Stimulated activated effector memory CD8-positive, alpha-beta T cell treated with anti-CD3 and anti-CD28 coated beads, Interleukin-12 subunit alpha, Interleukin-12 subunit beta, amount 100 ng/mL, for 72 hours (primary cell): ENCODE measurements at regions not wholly inside any gene's neighbourhood (a gene's known extent, or its start where the extent isn't known, plus 50 kb on each side); places are given as distances from the start of the nearest gene placed in this dataset.
"Not testable (repeated sequence)": the region's sequence is repeated elsewhere in the genome, so short reads cannot be mapped to it uniquely, and the experiment has no call there.

Experiments
- ATAC-seq: fragments of 150-1000 bp; cut with Tn5 transposase; 2 replicates; pipeline ENCODE4 v1.10.0; 2021
- DNase-seq, 2 donors: peaks; one replicate each; pipeline ENCODE4 v3.0.0; 2021 to 2022; ENCODE audit warnings: low spot score in 2 of 2
- H3K27ac Mint-ChIP-seq: one replicate; pipeline ENCODE4 v1.8.0; 2022; ENCODE audit warnings: mild to moderate bottlenecking, mixed read lengths
- H3K36me3 Mint-ChIP-seq: one replicate; pipeline ENCODE4 v1.8.0; 2022; ENCODE audit warnings: mild to moderate bottlenecking, mixed read lengths
- H3K4me1 Mint-ChIP-seq: one replicate; pipeline ENCODE4 v1.8.0; 2022; ENCODE audit warnings: mixed read lengths
- H3K4me3 Mint-ChIP-seq: one replicate; pipeline ENCODE4 v1.8.0; 2022; ENCODE audit warnings: mild to moderate bottlenecking, mixed read lengths
- H3K9me3 Mint-ChIP-seq: one replicate; pipeline ENCODE4 v1.8.0; 2022; ENCODE audit warnings: mixed read lengths

DNA sequence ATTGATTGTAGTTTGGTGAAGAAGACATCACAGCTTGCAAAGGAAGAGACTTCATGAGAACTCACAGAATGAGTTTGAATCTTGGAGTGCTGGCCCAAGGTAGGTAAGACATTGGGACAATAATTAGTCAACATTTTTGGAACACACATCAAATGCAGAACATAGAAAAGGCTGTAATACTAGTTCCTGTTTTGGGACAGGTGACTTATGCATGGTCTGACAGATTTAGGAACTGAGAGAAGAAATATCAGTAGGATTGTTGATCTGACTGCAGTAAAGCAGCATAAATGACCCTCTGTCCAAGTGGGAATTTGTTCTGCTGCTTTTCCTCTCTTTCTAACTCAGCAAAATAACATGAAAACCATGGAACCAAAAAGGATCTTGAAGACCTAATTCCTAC lies 102.3 kb upstream of the MAP3K7 start:
- peaks cover 4% of the 10 kb centered on the region for H3K9me3 Mint-ChIP-seq
- no peak for ATAC-seq
- H3K36me3 Mint-ChIP-seq: no peaks in the 10 kb centered on the region
- no peak overlapping the region for H3K27ac Mint-ChIP-seq
- H3K4me3 Mint-ChIP-seq: no peak overlapping the region
- no peaks in the 10 kb centered on the region for H3K4me1 Mint-ChIP-seq
- no peak for DNase-seq

DNA sequence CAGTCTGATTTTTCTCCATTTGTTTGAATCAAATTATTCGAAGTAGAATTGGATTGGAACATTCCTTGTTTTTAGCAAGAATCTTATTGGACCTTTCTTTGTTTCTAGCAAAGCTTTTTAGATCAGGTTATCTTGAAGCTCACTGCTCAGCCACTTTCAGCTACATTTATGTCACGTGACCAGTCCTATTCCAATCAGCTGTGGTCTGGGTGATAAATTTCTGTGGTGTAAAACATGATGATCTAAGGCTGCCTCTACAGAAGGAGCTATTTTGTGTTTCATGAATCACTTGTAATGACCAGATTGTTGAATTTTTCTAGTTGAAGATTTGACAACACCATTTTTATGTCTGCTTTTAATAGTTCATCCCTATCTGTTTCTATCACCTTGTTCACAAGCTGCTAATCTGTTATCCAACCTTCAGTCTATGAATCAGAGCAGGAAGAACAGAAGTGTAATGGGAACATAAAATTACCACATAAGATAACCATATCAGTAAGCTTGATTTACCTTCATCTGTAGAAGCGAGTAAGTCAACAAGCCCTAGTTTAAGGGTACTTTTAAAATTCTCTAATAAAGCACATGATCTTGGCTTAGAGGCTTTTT lies 101.0 kb upstream of the MAP3K7 start:
- ATAC-seq (no peak), DNase-seq (no peak)
- Mint-ChIP-seq H3K4me3 (no peak overlapping the region), H3K27ac (no peak overlapping the region), H3K4me1 (no peaks in the 10 kb centered on the region), H3K36me3 (no peaks in the 10 kb centered on the region), H3K9me3 (peaks cover 4% of the 10 kb centered on the region)

DNA sequence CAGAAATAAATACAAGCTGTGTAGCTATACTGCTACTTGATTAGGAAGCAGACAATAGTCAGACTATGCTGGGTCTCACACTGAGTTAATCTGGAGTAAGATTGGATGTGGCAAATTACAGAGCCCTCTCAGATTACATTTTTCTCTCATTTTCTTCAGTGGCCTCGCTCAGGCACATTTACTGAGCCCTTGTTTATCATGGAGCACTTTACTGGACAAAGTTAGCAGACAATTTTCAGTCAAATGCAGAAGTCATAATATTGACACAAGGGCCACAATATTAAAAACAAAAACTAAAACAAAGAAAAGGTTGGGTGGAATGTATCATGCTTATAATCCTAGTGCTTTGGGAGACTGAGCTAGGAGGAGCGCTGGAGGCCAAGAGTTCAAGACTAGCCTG lies 95.0 kb upstream of the MAP3K7 start:
- no peaks in the 10 kb centered on the region for H3K9me3 Mint-ChIP-seq
- no peaks in the 10 kb centered on the region for H3K4me1 Mint-ChIP-seq
- ATAC-seq (no peak), DNase-seq (no peak)
- no peak overlapping the region for H3K4me3 Mint-ChIP-seq
- no peaks in the 10 kb centered on the region for H3K36me3 Mint-ChIP-seq
- H3K27ac Mint-ChIP-seq: no peak overlapping the region

DNA sequence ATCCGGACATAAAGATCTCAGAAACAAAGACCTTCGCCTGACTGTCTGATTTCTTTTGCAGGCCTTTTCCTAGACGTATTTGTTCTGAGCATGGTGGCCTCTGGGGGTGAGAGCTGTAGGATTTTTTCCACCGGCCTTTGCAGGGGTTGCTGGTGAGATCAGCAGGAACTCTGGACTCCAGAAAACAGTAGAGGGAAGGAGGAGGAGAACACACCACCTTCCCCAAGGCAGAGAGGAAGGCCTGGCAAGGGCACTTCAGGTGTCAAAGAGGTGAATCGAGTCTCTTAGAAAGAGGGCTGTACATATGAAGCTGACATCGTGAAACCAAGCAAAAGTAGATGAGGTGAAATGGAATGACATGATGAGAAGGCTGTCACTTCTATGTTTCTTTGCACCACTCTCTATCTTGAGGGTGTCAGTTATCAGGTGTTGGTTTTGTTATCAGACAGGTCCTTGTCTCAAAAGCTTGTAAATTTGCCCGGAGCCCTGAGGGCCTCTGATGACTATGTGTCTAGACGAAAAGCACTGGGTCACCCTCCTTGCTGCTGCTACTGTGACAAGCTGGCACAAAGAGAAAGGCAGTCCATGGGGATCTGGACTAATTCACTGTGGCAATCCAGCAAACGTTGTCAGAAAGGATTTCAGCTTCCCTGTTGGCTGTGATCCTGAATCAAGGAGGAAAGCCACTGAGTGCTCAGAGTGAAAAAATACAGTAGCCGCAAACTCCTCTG lies 91.3 kb upstream of the MAP3K7 start:
- Mint-ChIP-seq H3K4me3 (no peak overlapping the region), H3K36me3 (no peaks in the 10 kb centered on the region), H3K9me3 (no peaks in the 10 kb centered on the region), H3K4me1 (no peaks in the 10 kb centered on the region), H3K27ac (no peak overlapping the region)
- ATAC-seq (no peak), DNase-seq (no peak)

DNA sequence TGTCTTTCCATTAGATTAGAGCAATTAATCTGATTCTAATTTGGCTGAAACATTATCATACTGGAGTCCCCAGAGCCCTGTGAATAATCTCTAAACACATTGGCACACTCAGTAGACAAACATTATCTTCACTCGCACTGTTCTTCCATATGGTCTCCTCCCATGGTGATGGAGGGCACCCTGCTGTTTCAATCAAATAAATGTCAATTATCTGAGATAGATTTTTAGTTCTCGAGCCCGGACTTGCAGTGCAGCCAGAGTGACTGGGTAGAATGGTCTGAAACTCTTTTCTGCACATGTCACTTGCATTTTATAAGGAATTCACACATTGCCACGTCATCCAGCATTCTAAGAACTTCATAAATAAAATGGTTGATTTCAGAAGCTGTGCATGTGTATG lies 90.6 kb upstream of the MAP3K7 start:
- no peak overlapping the region for H3K4me3 Mint-ChIP-seq

DNA sequence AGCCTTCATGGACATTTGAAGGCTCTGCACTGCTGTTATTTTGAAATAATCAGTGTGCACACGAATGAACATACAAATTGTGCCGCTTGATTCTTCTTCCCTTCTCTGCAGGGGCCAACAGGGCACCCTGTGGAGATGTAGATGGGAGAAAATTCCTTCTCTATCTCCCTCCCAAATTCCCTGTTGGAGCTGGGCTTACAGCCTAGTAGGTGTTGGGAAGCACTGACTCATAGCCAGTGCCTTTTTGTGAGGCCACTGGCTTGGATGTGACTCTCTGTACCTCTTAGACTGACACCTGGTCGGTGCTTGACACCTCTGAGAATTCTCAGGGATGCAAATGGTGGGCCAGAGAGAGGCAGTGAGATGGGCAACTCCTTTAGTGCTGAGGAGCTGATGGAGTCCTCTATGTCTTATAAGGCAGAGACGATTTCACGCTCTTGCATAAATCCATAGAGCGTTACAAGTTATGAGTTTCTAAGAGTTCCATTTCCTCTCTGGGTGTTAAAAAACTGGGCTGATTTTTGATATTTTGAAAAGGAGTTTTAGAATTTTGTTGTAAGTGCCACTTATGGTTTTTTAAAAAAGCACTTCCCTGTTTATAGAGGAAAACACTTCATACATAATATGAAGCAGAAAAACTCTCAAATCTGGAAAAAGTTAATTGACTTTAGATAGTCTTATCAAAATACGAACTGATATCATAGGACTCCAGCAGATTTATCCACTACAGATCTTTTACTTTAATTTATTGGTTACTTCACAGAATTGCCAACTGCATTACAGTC lies 89.8 kb upstream of the MAP3K7 start:
- ATAC-seq (no peak), DNase-seq (no peak)
- Mint-ChIP-seq H3K27ac (no peak overlapping the region), H3K36me3 (no peaks in the 10 kb centered on the region), H3K4me1 (no peaks in the 10 kb centered on the region), H3K9me3 (no peaks in the 10 kb centered on the region), H3K4me3 (no peak overlapping the region)

More for the DNA sequence above, 90.6 kb upstream of the MAP3K7 start:
- DNase-seq: no peak
- Mint-ChIP-seq H3K27ac (no peak overlapping the region), H3K9me3 (no peaks in the 10 kb centered on the region), H3K36me3 (no peaks in the 10 kb centered on the region), H3K4me1 (no peaks in the 10 kb centered on the region)
- no peak for ATAC-seq

DNA sequence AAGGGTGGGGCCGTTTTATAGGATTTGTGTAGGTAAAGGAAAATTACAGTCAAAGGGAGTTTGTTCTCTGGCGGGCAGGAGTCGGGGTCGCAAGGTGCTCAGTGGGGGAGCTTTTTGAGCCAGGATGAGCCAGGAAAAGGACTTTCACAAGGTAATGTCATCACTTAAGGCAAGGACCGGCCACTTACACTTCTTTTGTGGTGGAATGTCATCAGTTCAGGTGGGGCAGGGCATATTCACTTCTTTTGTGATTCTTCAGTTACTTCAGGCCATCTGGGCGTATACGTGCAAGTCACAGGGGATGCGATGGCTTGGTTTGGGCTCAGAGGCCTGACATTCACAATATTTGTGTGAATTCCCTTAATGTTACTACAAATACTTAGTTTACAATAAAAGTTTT lies 88.2 kb upstream of the MAP3K7 start:
- not testable (repeated sequence) for H3K36me3 Mint-ChIP-seq, H3K4me3 Mint-ChIP-seq, H3K4me1 Mint-ChIP-seq, H3K9me3 Mint-ChIP-seq, ATAC-seq, H3K27ac Mint-ChIP-seq, DNase-seq

DNA sequence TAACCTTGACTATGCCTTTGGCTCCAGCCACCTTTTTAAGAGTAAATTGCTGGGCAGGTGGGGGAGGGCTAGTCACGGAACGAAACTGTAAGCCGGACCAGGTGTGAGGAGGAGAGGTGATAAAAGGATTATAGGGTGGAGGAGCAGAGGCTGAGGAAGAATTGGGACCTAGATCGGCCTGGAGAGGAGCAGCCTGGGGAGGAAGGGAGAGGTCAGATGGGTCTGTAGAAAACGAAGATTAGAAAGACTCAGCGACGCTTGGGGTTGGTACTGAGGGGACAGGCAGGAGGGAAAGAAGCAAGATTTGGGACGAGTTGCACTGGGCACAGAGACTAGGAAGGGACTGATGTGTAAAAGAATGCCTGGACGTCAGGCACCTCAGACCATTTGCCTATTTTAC lies 87.2 kb upstream of the MAP3K7 start:
- not testable (repeated sequence) for ATAC-seq, H3K4me1 Mint-ChIP-seq, H3K9me3 Mint-ChIP-seq, H3K36me3 Mint-ChIP-seq, DNase-seq, H3K27ac Mint-ChIP-seq, H3K4me3 Mint-ChIP-seq

DNA sequence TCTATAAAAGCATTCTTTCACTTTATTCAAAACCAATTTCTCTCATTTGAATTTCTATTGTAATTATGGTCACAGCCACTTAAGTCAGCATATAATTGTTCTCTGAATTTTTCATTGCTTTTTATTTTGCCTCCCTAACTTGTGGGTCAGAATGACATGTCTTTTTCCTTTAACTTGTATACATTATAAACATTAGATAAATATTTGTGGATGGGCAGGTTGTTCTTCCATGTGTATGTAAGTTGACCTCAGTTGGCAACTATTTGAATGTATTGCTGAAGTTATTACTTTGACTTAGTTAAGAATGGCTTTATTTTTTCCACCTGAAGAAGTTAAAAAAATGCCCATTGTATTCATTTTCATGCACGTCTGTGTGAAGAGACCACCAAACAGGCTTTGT lies 83.0 kb upstream of the MAP3K7 start:
- Mint-ChIP-seq H3K4me1 (no peaks in the 10 kb centered on the region), H3K27ac (no peak overlapping the region), H3K36me3 (no peaks in the 10 kb centered on the region), H3K9me3 (no peaks in the 10 kb centered on the region), H3K4me3 (no peak overlapping the region)
- no peak for DNase-seq
- no peak for ATAC-seq

DNA sequence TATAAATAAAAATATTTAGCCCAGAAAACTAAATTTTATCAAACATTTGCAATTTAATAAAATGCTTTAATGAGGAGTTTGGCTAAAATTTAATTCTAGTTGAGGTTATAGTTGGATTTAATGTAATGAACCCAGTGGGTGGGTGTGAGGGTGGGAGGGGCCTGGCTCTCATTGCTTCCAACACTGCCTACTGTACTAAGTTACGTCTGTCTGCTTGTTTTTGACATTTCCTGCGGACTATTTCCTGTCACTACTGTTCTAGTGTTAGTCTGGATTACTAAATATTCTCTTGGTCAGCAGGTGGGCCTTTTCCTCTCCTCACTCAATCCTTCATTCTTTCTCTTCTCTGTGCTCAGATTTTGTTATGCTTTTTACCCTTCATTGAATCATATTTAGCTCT lies 82.5 kb upstream of the MAP3K7 start:
- no peak overlapping the region for H3K27ac Mint-ChIP-seq
- no peaks in the 10 kb centered on the region for H3K4me1 Mint-ChIP-seq
- no peaks in the 10 kb centered on the region for H3K36me3 Mint-ChIP-seq
- no peaks in the 10 kb centered on the region for H3K9me3 Mint-ChIP-seq
- ATAC-seq (no peak), DNase-seq (no peak)
- no peak overlapping the region for H3K4me3 Mint-ChIP-seq

DNA sequence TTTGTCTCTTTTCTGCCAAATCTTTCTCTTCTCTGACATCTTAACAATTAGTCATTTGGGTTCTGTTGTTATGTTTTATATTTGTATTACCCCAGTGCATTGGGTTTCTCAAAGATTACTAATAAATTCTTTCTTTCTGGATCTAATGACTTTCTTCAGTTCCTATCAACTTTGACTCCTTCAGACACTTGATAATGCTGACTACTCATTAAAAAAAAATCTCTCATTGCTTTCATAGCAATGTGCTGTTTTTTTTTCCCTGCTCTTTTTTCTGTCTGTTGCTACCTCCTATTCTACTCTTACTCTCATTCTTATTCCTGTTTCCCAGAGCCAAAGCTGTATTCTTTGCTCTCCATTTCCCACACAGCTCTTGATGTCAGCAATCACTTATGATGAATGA lies 81.3 kb upstream of the MAP3K7 start:
- DNase-seq: no peak
- Mint-ChIP-seq H3K4me1 (no peaks in the 10 kb centered on the region), H3K9me3 (no peaks in the 10 kb centered on the region), H3K27ac (no peak overlapping the region), H3K36me3 (no peaks in the 10 kb centered on the region), H3K4me3 (no peak overlapping the region)
- ATAC-seq: no peak

DNA sequence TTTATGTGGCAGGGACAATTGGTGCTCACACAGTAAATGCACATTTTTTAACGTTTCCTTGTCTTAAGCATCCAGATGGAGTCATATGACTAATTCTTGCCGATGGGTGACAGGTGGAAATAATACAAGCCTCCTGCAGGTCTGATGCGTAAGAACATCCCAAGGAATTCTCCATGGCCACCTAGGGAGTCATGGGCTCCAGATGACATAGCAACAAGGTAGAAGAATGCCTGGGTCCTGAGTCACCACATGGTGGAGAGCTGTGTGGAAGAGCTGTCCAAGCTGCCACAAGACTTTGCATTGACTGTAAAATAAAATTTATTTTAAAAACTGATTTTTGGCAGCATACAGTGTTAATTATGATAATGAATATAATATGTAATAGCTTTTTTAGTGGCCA lies 77.0 kb upstream of the MAP3K7 start:
- Mint-ChIP-seq H3K9me3 (no peaks in the 10 kb centered on the region), H3K27ac (no peak overlapping the region), H3K36me3 (no peaks in the 10 kb centered on the region), H3K4me1 (no peaks in the 10 kb centered on the region), H3K4me3 (no peak overlapping the region)
- DNase-seq (no peak), ATAC-seq (no peak)

DNA sequence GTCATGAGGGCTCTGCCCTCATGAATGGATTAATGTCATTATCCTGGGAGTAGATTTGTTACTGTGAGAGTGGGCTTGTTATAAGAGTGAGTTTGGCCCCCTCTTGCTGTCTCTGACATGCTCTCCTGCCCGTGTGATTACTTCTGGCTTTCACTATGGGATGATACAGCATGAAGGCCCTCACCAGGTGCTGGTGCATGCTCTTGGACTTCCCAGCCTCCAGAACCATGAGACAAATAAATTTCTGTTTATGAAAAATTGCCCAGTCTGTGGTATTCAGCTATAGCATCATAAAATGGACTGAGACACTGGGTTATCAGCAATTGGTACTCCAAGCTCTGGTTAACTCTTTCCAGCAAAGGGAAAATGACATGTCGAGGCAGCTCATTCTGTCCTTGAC lies 76.2 kb upstream of the MAP3K7 start:
- no peaks in the 10 kb centered on the region for H3K36me3 Mint-ChIP-seq
- H3K4me1 Mint-ChIP-seq: no peaks in the 10 kb centered on the region
- no peak overlapping the region for H3K4me3 Mint-ChIP-seq
- DNase-seq (no peak), ATAC-seq (no peak)
- H3K27ac Mint-ChIP-seq: no peak overlapping the region
- no peaks in the 10 kb centered on the region for H3K9me3 Mint-ChIP-seq

DNA sequence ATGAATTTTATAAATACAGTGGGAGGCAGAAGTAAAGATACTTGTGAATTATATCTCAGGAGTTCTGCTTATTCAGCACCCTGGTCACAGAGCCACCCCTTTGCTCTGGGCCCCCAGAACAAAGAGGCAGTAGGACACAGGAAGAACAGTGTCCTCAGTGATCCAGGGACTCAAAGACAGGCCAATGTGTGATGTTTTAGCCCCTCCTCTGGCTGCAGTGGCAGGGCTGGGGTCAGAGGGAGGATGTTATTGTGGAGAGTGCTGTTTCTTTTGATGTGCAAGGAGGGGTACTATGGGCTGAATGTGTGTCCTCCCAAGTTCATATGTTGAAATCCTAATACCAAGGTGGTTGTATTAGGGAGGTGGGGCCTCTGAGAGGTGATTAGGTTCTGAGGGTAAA lies 74.1 kb upstream of the MAP3K7 start:
- ATAC-seq (no peak), DNase-seq (no peak)
- no peak overlapping the region for H3K27ac Mint-ChIP-seq
- H3K9me3 Mint-ChIP-seq: no peaks in the 10 kb centered on the region
- no peaks in the 10 kb centered on the region for H3K36me3 Mint-ChIP-seq
- H3K4me3 Mint-ChIP-seq: no peak overlapping the region
- H3K4me1 Mint-ChIP-seq: no peaks in the 10 kb centered on the region

DNA sequence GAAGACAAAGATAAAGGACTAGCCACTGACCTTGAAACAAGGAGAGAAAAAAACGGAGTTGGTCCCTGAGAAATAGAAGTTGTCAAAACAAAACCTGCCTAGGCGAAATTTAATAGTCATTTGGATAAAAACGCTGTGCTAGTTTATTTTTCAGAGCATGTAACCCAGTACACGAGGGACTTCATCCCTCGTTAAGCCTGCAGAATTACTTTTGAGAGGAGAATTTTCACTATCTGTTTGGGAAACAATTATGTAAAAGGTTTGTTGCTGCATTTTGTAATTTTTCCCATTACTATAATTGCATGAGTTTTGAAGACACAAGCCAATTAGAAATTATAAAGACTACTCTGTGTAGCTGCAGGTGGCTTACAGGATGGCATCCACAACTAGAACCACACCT lies 71.6 kb upstream of the MAP3K7 start:
- no peak for DNase-seq
- Mint-ChIP-seq H3K27ac (no peak overlapping the region), H3K36me3 (no peaks in the 10 kb centered on the region), H3K4me3 (no peak overlapping the region), H3K9me3 (no peaks in the 10 kb centered on the region), H3K4me1 (no peaks in the 10 kb centered on the region)
- ATAC-seq: no peak

DNA sequence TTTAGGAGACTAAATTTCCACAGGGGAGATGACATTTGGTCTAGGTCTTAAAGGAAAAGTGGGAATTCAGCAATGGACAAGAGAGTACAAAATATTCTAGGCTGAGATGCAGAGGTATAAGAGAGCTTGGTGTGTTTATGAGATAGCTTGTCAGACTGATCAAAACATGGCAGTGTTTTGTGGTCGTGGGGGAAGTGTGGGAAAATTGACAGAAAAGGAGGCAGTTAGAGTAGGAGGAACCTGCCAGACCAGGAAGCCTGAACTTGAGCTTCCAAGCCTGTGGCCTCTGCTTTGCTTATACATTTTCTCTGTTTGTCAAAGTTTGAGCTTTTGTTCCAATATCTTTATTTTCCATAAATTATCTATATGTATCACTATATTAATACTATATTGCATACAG lies 69.5 kb upstream of the MAP3K7 start:
- no peak for DNase-seq
- no peak overlapping the region for H3K4me3 Mint-ChIP-seq
- no peaks in the 10 kb centered on the region for H3K9me3 Mint-ChIP-seq
- no peaks in the 10 kb centered on the region for H3K4me1 Mint-ChIP-seq
- no peaks in the 10 kb centered on the region for H3K36me3 Mint-ChIP-seq
- H3K27ac Mint-ChIP-seq: no peak overlapping the region
- no peak for ATAC-seq
